Mesothelial cell of epicardium (in vitro differentiated cells): ENCODE measurements at regions not wholly inside any gene's neighbourhood (a gene's known extent, or its start where the extent isn't known, plus 50 kb on each side); places are given as distances from the start of the nearest gene placed in this dataset.
"Not testable (repeated sequence)": the region's sequence is repeated elsewhere in the genome, so short reads cannot be mapped to it uniquely, and the experiment has no call there.

Source experiments
- DNase-seq, 2 experiments: peaks; one replicate each; pipeline ENCODE4 v3.0.0; 2021; ENCODE audit warnings: low spot score in 2 of 2; ENCODE audit not compliant: unreplicated experiment in 2 of 2
- H3K27ac Mint-ChIP-seq: 2 replicates; pipeline ENCODE4 v1.8.0; 2021; ENCODE audit warnings: mixed read lengths
- H3K27me3 Mint-ChIP-seq: 2 replicates; pipeline ENCODE4 v1.8.0; 2021; ENCODE audit warnings: low read depth, mixed read lengths
- H3K36me3 Mint-ChIP-seq: 2 replicates; pipeline ENCODE4 v1.8.0; 2021; ENCODE audit warnings: mixed read lengths
- H3K4me1 Mint-ChIP-seq: 2 replicates; pipeline ENCODE4 v1.8.0; 2021; ENCODE audit warnings: mixed read lengths
- H3K4me3 Mint-ChIP-seq: 2 replicates; pipeline ENCODE4 v1.8.0; 2021; ENCODE audit warnings: mild to moderate bottlenecking, moderate library complexity, mixed read lengths
- H3K9me3 Mint-ChIP-seq: 2 replicates; pipeline ENCODE4 v1.8.0; 2021; ENCODE audit warnings: mixed read lengths
- CTCF ChIP-seq: fragments of 200-600 bp; sonication (generic); IDR thresholded peaks from one replicate; pipeline ENCODE4 v1.5.0; 2021; ENCODE audit warnings: antibody characterized with exemption; ENCODE audit not compliant: unreplicated experiment

GRCh38 chr3:75272691-75273090 lies 391.4 kb upstream of the FRG2C start:
- Mint-ChIP-seq H3K4me3 (no peak overlapping the region), H3K27me3 (peaks cover 6% of the 10 kb centered on the region), H3K27ac (no peak overlapping the region), H3K36me3 (no peaks in the 10 kb centered on the region), H3K4me1 (no peaks in the 10 kb centered on the region), H3K9me3 (no peaks in the 10 kb centered on the region)
- no peak for TF ChIP-seq CTCF
- no peak for DNase-seq

GRCh38 chr3:75285531-75286148 lies 378.5 kb upstream of the FRG2C start:
- H3K9me3 Mint-ChIP-seq, H3K4me1 Mint-ChIP-seq, H3K36me3 Mint-ChIP-seq, H3K27ac Mint-ChIP-seq, DNase-seq, H3K4me3 Mint-ChIP-seq: not testable (repeated sequence)
- peaks cover 28% of the 10 kb centered on the region for H3K27me3 Mint-ChIP-seq

- H3K4me1 Mint-ChIP-seq, H3K9me3 Mint-ChIP-seq, H3K27ac Mint-ChIP-seq, DNase-seq, H3K4me3 Mint-ChIP-seq, H3K36me3 Mint-ChIP-seq: not testable (repeated sequence)
- H3K27me3 Mint-ChIP-seq = peaks cover 36% of the 10 kb centered on the region
These were observed 375.1 kb upstream of the FRG2C start for GRCh38 chr3:75288972-75289574.

GRCh38 chr3:75294124-75294523 lies 370.0 kb upstream of the FRG2C start:
- H3K4me1 Mint-ChIP-seq = no peaks in the 10 kb centered on the region
- peaks cover 3% of the 10 kb centered on the region for H3K9me3 Mint-ChIP-seq
- DNase-seq = peak; percentile 23 to 45
- peak; percentile 74 for TF ChIP-seq CTCF
- peaks cover 54% of the 10 kb centered on the region for H3K27me3 Mint-ChIP-seq
- no peaks in the 10 kb centered on the region for H3K36me3 Mint-ChIP-seq
- no peak overlapping the region for H3K4me3 Mint-ChIP-seq
- no peak overlapping the region for H3K27ac Mint-ChIP-seq

GRCh38 chr3:75295013-75295412 lies 369.1 kb upstream of the FRG2C start:
- Mint-ChIP-seq H3K36me3 (no peaks in the 10 kb centered on the region), H3K9me3 (peaks cover 3% of the 10 kb centered on the region), H3K4me3 (no peak overlapping the region), H3K27ac (no peak overlapping the region), H3K4me1 (no peaks in the 10 kb centered on the region), H3K27me3 (peaks cover 58% of the 10 kb centered on the region)
- no peak for TF ChIP-seq CTCF
- DNase-seq = no peak

GRCh38 chr3:75296858-75297257 lies 367.3 kb upstream of the FRG2C start:
- H3K27ac Mint-ChIP-seq = no peak overlapping the region
- no peak for DNase-seq
- H3K27me3 Mint-ChIP-seq = peaks cover 52% of the 10 kb centered on the region
- no peaks in the 10 kb centered on the region for H3K4me1 Mint-ChIP-seq
- no peak for TF ChIP-seq CTCF
- H3K36me3 Mint-ChIP-seq = no peaks in the 10 kb centered on the region
- H3K4me3 Mint-ChIP-seq = no peak overlapping the region
- H3K9me3 Mint-ChIP-seq = peaks cover 3% of the 10 kb centered on the region
